ENCODE measurements at regions not wholly inside any gene's neighbourhood (a gene's known extent, or its start where the extent isn't known, plus 50 kb on each side); places are given as distances from the start of the nearest gene placed in this dataset.

- Histone ChIP-seq H3K36me3 (replicated peaks; ENCODE audit: low read depth, low read length) (no peaks in the 10 kb centered on the region), H3K27me3 (ENCODE audit: low read depth, low read length) (no peaks in the 10 kb centered on the region), H3K9me3 (ENCODE audit: insufficient read depth, low read length) (no peaks in the 10 kb centered on the region), H3K79me2 (ENCODE audit: low read length) (no peaks in the 10 kb centered on the region), H2AFZ (ENCODE audit: low read depth, low read length) (no peak overlapping the region), H3K4me2 (ENCODE audit: low read length) (no peak overlapping the region), H4K20me1 (ENCODE audit: insufficient read depth, low read length) (no peaks in the 10 kb centered on the region), H3K9ac (ENCODE audit: low read length) (no peak overlapping the region), H3K4me1 (ENCODE audit: low read length) (no peaks in the 10 kb centered on the region), H3K4me3 (ENCODE audit: low read length) (no peak overlapping the region), H3K27ac (ENCODE audit: low read length) (no peak overlapping the region)
- TF ChIP-seq EZH2phosphoT487 (IDR thresholded peaks at IDR 0.05; ENCODE audit: low read depth), result no peak
- no peak for TF ChIP-seq CTCF (IDR thresholded peaks at IDR 0.05; ENCODE audit: low read depth, low read length)
These were observed 437.4 kb upstream of the MYT1L start for GRCh38 chr2:2768476-2768875.

GRCh38 chr2:2767837-2768236, 436.8 kb upstream of the MYT1L start:
- no peaks in the 10 kb centered on the region for H3K4me1 ChIP-seq (ENCODE audit: low read length)
- H3K79me2 ChIP-seq (ENCODE audit: low read length), result no peaks in the 10 kb centered on the region
- H3K9me3 ChIP-seq (ENCODE audit: insufficient read depth, low read length), result no peaks in the 10 kb centered on the region
- H3K27me3 ChIP-seq (ENCODE audit: low read depth, low read length), result no peaks in the 10 kb centered on the region
- H3K36me3 ChIP-seq (replicated peaks; ENCODE audit: low read depth, low read length), result no peaks in the 10 kb centered on the region
- no peak overlapping the region for H2AFZ ChIP-seq (ENCODE audit: low read depth, low read length)
- H3K4me3 ChIP-seq (ENCODE audit: low read length), result no peak overlapping the region
- no peaks in the 10 kb centered on the region for H4K20me1 ChIP-seq (ENCODE audit: insufficient read depth, low read length)
- no peak overlapping the region for H3K4me2 ChIP-seq (ENCODE audit: low read length)
- H3K9ac ChIP-seq (ENCODE audit: low read length), result no peak overlapping the region
- no peak for TF ChIP-seq EZH2phosphoT487 (IDR thresholded peaks at IDR 0.05; ENCODE audit: low read depth)
- TF ChIP-seq CTCF (IDR thresholded peaks at IDR 0.05; ENCODE audit: low read depth, low read length), result no peak
- no peak overlapping the region for H3K27ac ChIP-seq (ENCODE audit: low read length)

GRCh38 chr2:2765839-2766495, 434.9 kb upstream of the MYT1L start:
- Histone ChIP-seq H4K20me1 (ENCODE audit: insufficient read depth, low read length) (no peaks in the 10 kb centered on the region), H3K4me2 (ENCODE audit: low read length) (no peak overlapping the region)

More at GRCh38 chr2:2765839-2766495, 434.9 kb upstream of the MYT1L start:
- no peaks in the 10 kb centered on the region for H3K27me3 ChIP-seq (ENCODE audit: low read depth, low read length)
- TF ChIP-seq CTCF (IDR thresholded peaks at IDR 0.05; ENCODE audit: low read depth, low read length) (no peak), EZH2phosphoT487 (IDR thresholded peaks at IDR 0.05; ENCODE audit: low read depth) (no peak)
- no peaks in the 10 kb centered on the region for H3K36me3 ChIP-seq (replicated peaks; ENCODE audit: low read depth, low read length)
- H3K79me2 ChIP-seq (ENCODE audit: low read length), result no peaks in the 10 kb centered on the region
- H2AFZ ChIP-seq (ENCODE audit: low read depth, low read length), result no peak overlapping the region
- no peak overlapping the region for H3K27ac ChIP-seq (ENCODE audit: low read length)
- H3K9me3 ChIP-seq (ENCODE audit: insufficient read depth, low read length), result no peaks in the 10 kb centered on the region
- no peak overlapping the region for H3K9ac ChIP-seq (ENCODE audit: low read length)
- H3K4me3 ChIP-seq (ENCODE audit: low read length), result no peak overlapping the region
- no peaks in the 10 kb centered on the region for H3K4me1 ChIP-seq (ENCODE audit: low read length)
